SK-N-SH (cell line): ENCODE measurements at regions not wholly inside any gene's neighbourhood (a gene's known extent, or its start where the extent isn't known, plus 50 kb on each side); places are given as distances from the start of the nearest gene placed in this dataset.

Experiments
- CTCF ChIA-PET: fragments of 300-600, 350-600 bp; formaldehyde crosslinking; extraction: SDS; loops from one replicate; lab custom pipeline; 2021; lab: Yijun Ruan, JAX
- POLR2A ChIA-PET: fragments of 350-600 bp; sonication (Branson Sonifier 250); formaldehyde crosslinking; extraction: SDS; loops from one replicate; lab custom pipeline; 2020; ENCODE audit warnings: antibody characterized with exemption, inconsistent platforms; lab: Yijun Ruan, JAX
- DNase-seq: peaks from one replicate; pipeline ENCODE4 v3.0.0; 2012
- H2AFZ ChIP-seq: fragments of 200-600 bp; sonication (generic); 2 replicates; pipeline ENCODE4 v1.8.1; 2016; ENCODE audit warnings: antibody characterized with exemption, mild to moderate bottlenecking, low read depth
- H3F3A ChIP-seq: fragments of 200-600 bp; sonication (generic); replicated peaks from 2 replicates; pipeline ENCODE3; 2016; ENCODE audit warnings: antibody characterized with exemption, mild to moderate bottlenecking; ENCODE audit not compliant: insufficient read depth
- H3K27ac ChIP-seq, 2 experiments: fragments of 200-500 bp in 1 of 2; fragments of 200-600 bp in 1 of 2; sonication (Bioruptor generic) in 1 of 2; sonication (generic), shearing (Covaris generic) in 1 of 2; 2 replicates each; pipeline versions ENCODE4 v1.5.1 to v1.6.1; 2014 to 2016; ENCODE audit warnings: low read depth in 2 of 2, inconsistent platforms in 1 of 2, low read length in 1 of 2, mild to moderate bottlenecking in 1 of 2, mixed read lengths in 1 of 2
- H3K27me3 ChIP-seq: fragments of 200-600 bp; sonication (generic), shearing (Covaris generic); 2 replicates; pipeline ENCODE4 v1.6.1; 2016; ENCODE audit warnings: mixed run types; ENCODE audit not compliant: insufficient read depth
- H3K36me3 ChIP-seq, 2 experiments: fragments of 200-500 bp in 1 of 2; fragments of 200-600 bp in 1 of 2; sonication (Bioruptor generic) in 1 of 2; sonication (generic) in 1 of 2; replicated peaks in 1 of 2; 2 replicates each; pipeline versions ENCODE3 to v1.5.1; 2014 to 2016; ENCODE audit warnings: low read length in 1 of 2, mild to moderate bottlenecking in 1 of 2; ENCODE audit not compliant: insufficient read depth in 2 of 2, control insufficient read depth in 1 of 2
- H3K4me1 ChIP-seq, 2 experiments: fragments of 200-500 bp in 1 of 2; fragments of 200-600 bp in 1 of 2; sonication (Bioruptor generic) in 1 of 2; sonication (generic), shearing (Covaris generic) in 1 of 2; 2 replicates each; pipeline versions ENCODE4 v1.5.1 to v1.6.1; 2014 to 2016; ENCODE audit warnings: low read depth in 1 of 2, low read length in 1 of 2, mixed run types in 1 of 2; ENCODE audit not compliant: insufficient read depth in 2 of 2, control insufficient read depth in 1 of 2
- H3K4me2 ChIP-seq: fragments of 200-600 bp; sonication (generic), shearing (Covaris generic); 2 replicates; pipeline ENCODE4 v1.6.1; 2017; ENCODE audit warnings: mixed run types
- H3K4me3 ChIP-seq, 2 experiments: fragments of 200-500 bp in 1 of 2; fragments of 200-600 bp in 1 of 2; sonication (Bioruptor generic) in 1 of 2; sonication (generic), shearing (Covaris generic) in 1 of 2; 2 replicates each; pipeline versions ENCODE4 v1.5.1 to v1.8.1; 2014 to 2016; ENCODE audit warnings: low read depth in 2 of 2, inconsistent platforms in 1 of 2, low read length in 1 of 2, mild to moderate bottlenecking in 1 of 2, mixed read lengths in 1 of 2, moderate library complexity in 1 of 2
- H3K79me2 ChIP-seq: fragments of 200-600 bp; sonication (generic); 2 replicates; pipeline ENCODE4 v1.8.1; 2017; ENCODE audit warnings: mild to moderate bottlenecking; ENCODE audit not compliant: insufficient read depth
- H3K9ac ChIP-seq: fragments of 200-600 bp; sonication (generic); 2 replicates; pipeline ENCODE4 v1.6.1; 2017; ENCODE audit warnings: mixed run types
- H3K9me2 ChIP-seq: fragments of 200-600 bp; sonication (generic); 2 replicates; pipeline ENCODE4 v1.6.1; 2017; ENCODE audit warnings: mixed run types
- H3K9me3 ChIP-seq: fragments of 200-600 bp; sonication (generic); 2 replicates; pipeline ENCODE4 v1.6.1; 2017; ENCODE audit warnings: mixed run types, mild to moderate bottlenecking, moderate library complexity
- H4K20me1 ChIP-seq: fragments of 200-600 bp; sonication (generic); 2 replicates; pipeline ENCODE4 v1.6.1; 2017; ENCODE audit warnings: mild to moderate bottlenecking, mixed run types; ENCODE audit not compliant: insufficient read depth
- CHD2 ChIP-seq: fragments of 150-350 bp; IDR thresholded peaks from 2 replicates; pipeline ENCODE4 v1.6.1; 2018; ENCODE audit warnings: low read length; ENCODE audit not compliant: partially characterized antibody
- ELF1 ChIP-seq: IDR thresholded peaks from 2 replicates; pipeline ENCODE4 v1.4.0; 2012
- EP300 ChIP-seq, 2 experiments: IDR thresholded peaks; 2 replicates each; pipeline versions ENCODE4 v1.4.0 to v1.6.1; 2012; ENCODE audit warnings: borderline replicate concordance in 1 of 2, low read depth in 1 of 2, low read length in 1 of 2
- FOSL2 ChIP-seq: IDR thresholded peaks from 2 replicates; pipeline ENCODE4 v1.4.0; 2012; ENCODE audit warnings: low read depth, mild to moderate bottlenecking, moderate library complexity, borderline replicate concordance
- FOXM1 ChIP-seq: IDR thresholded peaks from 2 replicates; pipeline ENCODE4 v1.4.0; 2012; ENCODE audit warnings: low read depth, mild to moderate bottlenecking
- GABPA ChIP-seq: IDR thresholded peaks from 2 replicates; pipeline ENCODE4 v1.4.0; 2012; ENCODE audit warnings: low read depth, mild to moderate bottlenecking
- GATA2 ChIP-seq: sonication (generic); formaldehyde crosslinking; IDR thresholded peaks from 2 replicates; pipeline ENCODE4 v1.5.0; 2020; ENCODE audit warnings: mild to moderate bottlenecking, missing genetic modification reagents
- JUND ChIP-seq: IDR thresholded peaks from 2 replicates; pipeline ENCODE4 v1.4.0; 2012
- MEF2A ChIP-seq: IDR thresholded peaks from 2 replicates; pipeline ENCODE4 v1.4.0; 2012; ENCODE audit warnings: low read depth, borderline replicate concordance
- NFIC ChIP-seq: IDR thresholded peaks from 2 replicates; pipeline ENCODE4 v1.4.0; 2012; ENCODE audit warnings: borderline replicate concordance
- NRF1 ChIP-seq: IDR thresholded peaks from 2 replicates; pipeline ENCODE4 v1.6.1; 2012; ENCODE audit warnings: low read depth, mild to moderate bottlenecking, low read length
- POLR2AphosphoS5 ChIP-seq: IDR thresholded peaks from 2 replicates; pipeline ENCODE4 v1.6.1; 2012; ENCODE audit warnings: low read depth, low read length
- RAD21 ChIP-seq: IDR thresholded peaks from 2 replicates; pipeline ENCODE4 v1.6.1; 2012; ENCODE audit warnings: mild to moderate bottlenecking, low read length
- RCOR1 ChIP-seq: fragments of 150-350 bp; IDR thresholded peaks from 2 replicates; pipeline ENCODE4 v1.6.1; 2017; ENCODE audit warnings: antibody characterized with exemption, low read length
- RFX5 ChIP-seq: IDR thresholded peaks from 2 replicates; pipeline ENCODE4 v1.6.1; 2012; ENCODE audit warnings: mild to moderate bottlenecking, improper control_type of control experiment, low read length
- RXRA ChIP-seq: IDR thresholded peaks from 2 replicates; pipeline ENCODE4 v1.4.0; 2012; ENCODE audit warnings: low read depth, mild to moderate bottlenecking, borderline replicate concordance
- SIN3A ChIP-seq: IDR thresholded peaks from 2 replicates; pipeline ENCODE4 v1.6.1; 2012; ENCODE audit warnings: low read depth, mild to moderate bottlenecking, low read length, moderate library complexity, borderline replicate concordance
- SMC3 ChIP-seq: IDR thresholded peaks from 2 replicates; pipeline ENCODE4 v1.6.1; 2012; ENCODE audit warnings: low read depth, low read length, improper control_type of control experiment
- WGBS: methylation state at CpG from one replicate; pipeline ENCODE4 v1.1.6; 2017; ENCODE audit warnings: low lambda C conversion rate; 5-methylcytosine and 5-hydroxymethylcytosine counted together
- TF ChIP-seq, protein P1 (sequence below): IDR thresholded peaks from 2 replicates; pipeline ENCODE4 v1.4.0; 2012; ENCODE audit warnings: low read depth
- TF ChIP-seq, protein P2 (sequence below): IDR thresholded peaks from 2 replicates; pipeline ENCODE4 v1.4.0; 2012; ENCODE audit warnings: low read depth, borderline replicate concordance
- TF ChIP-seq, protein P3 (sequence below): fragments of 150-350 bp; IDR thresholded peaks from 2 replicates; pipeline ENCODE4 v1.6.1; 2017; ENCODE audit warnings: antibody characterized with exemption, low read length, low read depth, borderline replicate concordance
- TF ChIP-seq, protein P4 (sequence below): IDR thresholded peaks from 2 replicates; pipeline ENCODE4; 2012

DNA sequence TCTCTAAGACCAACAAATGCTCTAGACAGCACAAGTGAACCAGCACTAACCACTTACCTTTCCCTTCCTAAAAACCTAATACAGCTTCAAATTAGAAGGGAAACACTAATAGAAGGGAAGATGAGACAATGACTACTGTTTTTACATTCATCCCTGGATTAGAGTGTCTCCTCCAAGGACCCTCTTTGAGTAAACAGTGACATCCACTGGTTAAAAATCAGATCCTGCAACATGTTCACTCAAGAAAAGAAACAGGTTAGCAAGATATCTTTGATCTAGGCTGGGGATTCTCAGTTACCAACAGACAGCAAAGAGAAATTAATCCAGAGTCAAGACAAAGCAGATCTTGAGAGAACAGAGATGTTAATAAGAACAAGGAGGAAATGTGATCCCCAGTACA, 177.7 kb upstream of the GHITM start:
- Histone ChIP-seq H3K27ac (no peak overlapping the region), H3F3A (no peaks in the 10 kb centered on the region), H2AFZ (no peak overlapping the region), H3K4me1 (no peaks in the 10 kb centered on the region; a peak in 1 of 4 replicates), H3K9me2 (no peaks in the 10 kb centered on the region), H3K9me3 (no peaks in the 10 kb centered on the region), H3K36me3 (no peaks in the 10 kb centered on the region), H3K79me2 (no peaks in the 10 kb centered on the region), H3K4me3 (no peak overlapping the region), H3K9ac (no peak overlapping the region), H3K4me2 (no peak overlapping the region), H4K20me1 (no peaks in the 10 kb centered on the region), H3K27me3 (no peaks in the 10 kb centered on the region)
- TF ChIP-seq SMC3 (peak; percentile 19; the same call in 1 of the 2 replicates), GATA2 (no peak), RFX5 (no peak), RAD21 (peak; percentile 73)
- TF ChIP-seq, protein P1, sequence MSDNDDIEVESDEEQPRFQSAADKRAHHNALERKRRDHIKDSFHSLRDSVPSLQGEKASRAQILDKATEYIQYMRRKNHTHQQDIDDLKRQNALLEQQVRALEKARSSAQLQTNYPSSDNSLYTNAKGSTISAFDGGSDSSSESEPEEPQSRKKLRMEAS: no peak
- peak; percentile 37 for DNase-seq
- CTCF ChIA-PET: interaction anchor here (0.7 to 2.0 kb wide), 9 partner anchors 9 to 280 kb away, joined by 3 to 8 read pairs (median 3); no protein-coding TSS in a partner anchor
- POLR2A ChIA-PET: no interaction called here

DNA sequence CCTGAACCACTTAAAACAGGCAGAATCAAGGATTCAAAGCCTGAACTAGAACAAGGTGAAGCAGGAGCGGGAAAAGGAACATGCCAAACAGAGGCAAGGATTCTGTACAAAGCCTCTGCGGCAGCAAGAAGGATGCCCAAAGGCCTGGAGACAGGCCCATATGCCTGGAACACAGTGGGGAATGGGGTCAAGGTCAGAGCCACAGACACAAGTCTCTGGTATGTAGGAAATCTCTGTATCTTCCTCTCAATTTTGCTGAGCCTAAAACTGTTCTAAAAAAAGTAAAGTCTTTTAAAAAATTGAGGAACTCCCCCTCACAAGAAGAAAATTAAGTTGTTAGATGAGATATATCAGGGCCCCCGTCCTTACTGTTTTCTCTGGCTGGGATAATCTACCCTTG, 175.9 kb upstream of the GHITM start:
- H3K36me3 ChIP-seq: no peaks in the 10 kb centered on the region
- no peak overlapping the region for H3K4me2 ChIP-seq
- 22% methylated on average over 3 of the region's 3 CpGs for whole genome bisulfite sequencing
- H2AFZ ChIP-seq: no peak overlapping the region
- H3K9me2 ChIP-seq: no peaks in the 10 kb centered on the region
- H4K20me1 ChIP-seq: no peaks in the 10 kb centered on the region
- no peak overlapping the region for H3K9ac ChIP-seq
- no peak overlapping the region for H3K4me3 ChIP-seq
- no peaks in the 10 kb centered on the region for H3K4me1 ChIP-seq
- ChIA-PET POLR2A (no interaction called here), CTCF (no interaction called here)
- H3K27ac ChIP-seq: no peak overlapping the region
- no peaks in the 10 kb centered on the region for H3K9me3 ChIP-seq
- no peak for DNase-seq
- no peaks in the 10 kb centered on the region for H3F3A ChIP-seq
- no peak for TF ChIP-seq SIN3A
- TF ChIP-seq, protein P2, sequence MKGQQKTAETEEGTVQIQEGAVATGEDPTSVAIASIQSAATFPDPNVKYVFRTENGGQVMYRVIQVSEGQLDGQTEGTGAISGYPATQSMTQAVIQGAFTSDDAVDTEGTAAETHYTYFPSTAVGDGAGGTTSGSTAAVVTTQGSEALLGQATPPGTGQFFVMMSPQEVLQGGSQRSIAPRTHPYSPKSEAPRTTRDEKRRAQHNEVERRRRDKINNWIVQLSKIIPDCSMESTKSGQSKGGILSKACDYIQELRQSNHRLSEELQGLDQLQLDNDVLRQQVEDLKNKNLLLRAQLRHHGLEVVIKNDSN: no peak
- TF ChIP-seq GABPA: no peak
- TF ChIP-seq MEF2A: no peak
- no peak for TF ChIP-seq FOSL2
- TF ChIP-seq ELF1: no peak
- no peak for TF ChIP-seq RXRA
- no peak for TF ChIP-seq NFIC
- TF ChIP-seq, protein P3, sequence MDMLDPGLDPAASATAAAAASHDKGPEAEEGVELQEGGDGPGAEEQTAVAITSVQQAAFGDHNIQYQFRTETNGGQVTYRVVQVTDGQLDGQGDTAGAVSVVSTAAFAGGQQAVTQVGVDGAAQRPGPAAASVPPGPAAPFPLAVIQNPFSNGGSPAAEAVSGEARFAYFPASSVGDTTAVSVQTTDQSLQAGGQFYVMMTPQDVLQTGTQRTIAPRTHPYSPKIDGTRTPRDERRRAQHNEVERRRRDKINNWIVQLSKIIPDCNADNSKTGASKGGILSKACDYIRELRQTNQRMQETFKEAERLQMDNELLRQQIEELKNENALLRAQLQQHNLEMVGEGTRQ: no peak
- TF ChIP-seq JUND: no peak
- TF ChIP-seq SMC3: no peak
- TF ChIP-seq RCOR1: no peak
- TF ChIP-seq CHD2: no peak
- no peak for TF ChIP-seq POLR2AphosphoS5
- no peak for TF ChIP-seq NRF1
- TF ChIP-seq RAD21: no peak
- no peak for TF ChIP-seq EP300 (IDR thresholded peaks at IDR 0.05; ENCODE audit: borderline replicate concordance in 1 of 2, low read depth in 1 of 2, low read length in 1 of 2)
- TF ChIP-seq RFX5: no peak
- TF ChIP-seq, protein P4, sequence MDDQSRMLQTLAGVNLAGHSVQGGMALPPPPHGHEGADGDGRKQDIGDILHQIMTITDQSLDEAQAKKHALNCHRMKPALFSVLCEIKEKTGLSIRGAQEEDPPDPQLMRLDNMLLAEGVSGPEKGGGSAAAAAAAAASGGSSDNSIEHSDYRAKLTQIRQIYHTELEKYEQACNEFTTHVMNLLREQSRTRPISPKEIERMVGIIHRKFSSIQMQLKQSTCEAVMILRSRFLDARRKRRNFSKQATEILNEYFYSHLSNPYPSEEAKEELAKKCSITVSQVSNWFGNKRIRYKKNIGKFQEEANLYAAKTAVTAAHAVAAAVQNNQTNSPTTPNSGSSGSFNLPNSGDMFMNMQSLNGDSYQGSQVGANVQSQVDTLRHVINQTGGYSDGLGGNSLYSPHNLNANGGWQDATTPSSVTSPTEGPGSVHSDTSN: no peak
- TF ChIP-seq FOXM1: no peak
- TF ChIP-seq, all 33 proteins: peak for 0
- no peaks in the 10 kb centered on the region for H3K79me2 ChIP-seq
- H3K27me3 ChIP-seq: no peaks in the 10 kb centered on the region
